DOHH2 (cell line): ENCODE measurements at regions not wholly inside any gene's neighbourhood (a gene's known extent, or its start where the extent isn't known, plus 50 kb on each side); places are given as distances from the start of the nearest gene placed in this dataset.

Source experiments
- H3F3A ChIP-seq: fragments of 200-600 bp; sonication (generic), shearing (Covaris generic); 2 replicates; pipeline ENCODE4 v1.6.0; 2016; ENCODE audit warnings: antibody characterized with exemption, mild to moderate bottlenecking; ENCODE audit not compliant: control insufficient read depth, insufficient read depth
- H3K27ac ChIP-seq: fragments of 200-600 bp; sonication (generic); 2 replicates; pipeline ENCODE4 v1.5.1; 2014; ENCODE audit warnings: low read depth, mild to moderate bottlenecking, low read length, moderate library complexity
- H3K27me3 ChIP-seq: fragments of 200-600 bp; sonication (generic); 2 replicates; pipeline ENCODE4 v1.6.1; 2014; ENCODE audit warnings: mild to moderate bottlenecking, low read length, mixed read lengths; ENCODE audit not compliant: control insufficient read depth
- H3K36me3 ChIP-seq: fragments of 200-600 bp; sonication (generic); 2 replicates; pipeline ENCODE4 v1.6.1; 2014; ENCODE audit warnings: mild to moderate bottlenecking, low read length, moderate library complexity, mixed read lengths; ENCODE audit not compliant: control insufficient read depth
- H3K4me1 ChIP-seq: fragments of 200-600 bp; sonication (generic); 2 replicates; pipeline ENCODE4 v1.6.1; 2014; ENCODE audit warnings: mild to moderate bottlenecking, low read length, mixed read lengths; ENCODE audit not compliant: control insufficient read depth
- H3K4me2 ChIP-seq: fragments of 200-600 bp; sonication (generic); 2 replicates; pipeline ENCODE4 v1.6.0; 2014; ENCODE audit warnings: mild to moderate bottlenecking, low read length, moderate library complexity
- H3K4me3 ChIP-seq: fragments of 200-600 bp; sonication (generic); 2 replicates; pipeline ENCODE4 v1.5.1; 2014; ENCODE audit warnings: mild to moderate bottlenecking, low read length, mixed read lengths
- H3K79me2 ChIP-seq: fragments of 200-600 bp; sonication (generic); 2 replicates; pipeline ENCODE4 v1.6.1; 2014; ENCODE audit warnings: mild to moderate bottlenecking, low read length, mixed read lengths; ENCODE audit not compliant: control insufficient read depth
- H3K9me2 ChIP-seq: fragments of 200-600 bp; sonication (generic); replicated peaks from 2 replicates; pipeline ENCODE4 v1.6.1; 2014; ENCODE audit warnings: mild to moderate bottlenecking, low read length, mixed read lengths; ENCODE audit not compliant: control insufficient read depth
- H3K9me3 ChIP-seq: fragments of 200-600 bp; sonication (generic); 2 replicates; pipeline ENCODE4 v1.6.1; 2014; ENCODE audit warnings: antibody characterized with exemption, low read length, mixed read lengths; ENCODE audit not compliant: control insufficient read depth, insufficient read depth
- H4K20me1 ChIP-seq: fragments of 200-600 bp; sonication (generic); 2 replicates; pipeline ENCODE4 v1.6.0; 2014; ENCODE audit warnings: low read depth, mild to moderate bottlenecking, antibody characterized with exemption, low read length, moderate library complexity; ENCODE audit not compliant: control insufficient read depth, insufficient read depth
- EZH2phosphoT487 ChIP-seq: fragments of 200-600 bp; sonication (generic); IDR thresholded peaks from 2 replicates; pipeline ENCODE4 v1.6.1; 2017; ENCODE audit warnings: borderline replicate concordance, mild to moderate bottlenecking, antibody characterized with exemption, low read length, moderate library complexity, mixed read lengths
- TF ChIP-seq, protein P1 (sequence below): fragments of 200-600 bp; sonication (generic); IDR thresholded peaks from one replicate; pipeline ENCODE4 v1.5.1; 2014; ENCODE audit warnings: antibody characterized with exemption, mild to moderate bottlenecking, low read depth, low read length; ENCODE audit not compliant: poor library complexity, severe bottlenecking

DNA sequence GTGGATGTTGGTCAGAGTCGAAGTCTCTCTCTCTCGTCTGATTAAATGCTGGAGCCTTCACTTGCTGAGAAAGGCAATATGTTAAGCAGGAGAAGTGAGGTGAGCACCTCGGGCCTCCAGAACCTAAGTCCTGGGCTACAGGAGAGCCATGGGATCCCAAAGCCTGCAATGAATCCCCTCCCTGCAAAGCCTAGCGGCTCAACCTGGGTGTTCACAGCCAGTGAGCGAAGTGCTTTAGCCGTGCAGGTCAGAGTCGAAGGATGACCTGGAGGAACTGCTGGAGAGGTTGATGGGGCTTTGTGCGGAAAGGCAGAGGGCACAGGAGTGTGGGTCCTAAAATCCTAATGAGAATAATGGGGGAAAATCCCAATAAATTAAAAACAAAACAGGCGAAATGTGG lies 267.8 kb downstream of the ENGASE start:
- H3K4me3 ChIP-seq = no peak overlapping the region
- H3K4me1 ChIP-seq = peaks cover 50% of the 10 kb centered on the region
- H3K27me3 ChIP-seq = peaks cover 15% of the 10 kb centered on the region
- H3K9me3 ChIP-seq = no peaks in the 10 kb centered on the region
- H3K79me2 ChIP-seq = no peaks in the 10 kb centered on the region
- TF ChIP-seq EZH2phosphoT487 = no peak
- TF ChIP-seq, protein P1, sequence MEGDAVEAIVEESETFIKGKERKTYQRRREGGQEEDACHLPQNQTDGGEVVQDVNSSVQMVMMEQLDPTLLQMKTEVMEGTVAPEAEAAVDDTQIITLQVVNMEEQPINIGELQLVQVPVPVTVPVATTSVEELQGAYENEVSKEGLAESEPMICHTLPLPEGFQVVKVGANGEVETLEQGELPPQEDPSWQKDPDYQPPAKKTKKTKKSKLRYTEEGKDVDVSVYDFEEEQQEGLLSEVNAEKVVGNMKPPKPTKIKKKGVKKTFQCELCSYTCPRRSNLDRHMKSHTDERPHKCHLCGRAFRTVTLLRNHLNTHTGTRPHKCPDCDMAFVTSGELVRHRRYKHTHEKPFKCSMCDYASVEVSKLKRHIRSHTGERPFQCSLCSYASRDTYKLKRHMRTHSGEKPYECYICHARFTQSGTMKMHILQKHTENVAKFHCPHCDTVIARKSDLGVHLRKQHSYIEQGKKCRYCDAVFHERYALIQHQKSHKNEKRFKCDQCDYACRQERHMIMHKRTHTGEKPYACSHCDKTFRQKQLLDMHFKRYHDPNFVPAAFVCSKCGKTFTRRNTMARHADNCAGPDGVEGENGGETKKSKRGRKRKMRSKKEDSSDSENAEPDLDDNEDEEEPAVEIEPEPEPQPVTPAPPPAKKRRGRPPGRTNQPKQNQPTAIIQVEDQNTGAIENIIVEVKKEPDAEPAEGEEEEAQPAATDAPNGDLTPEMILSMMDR = no peak
- H3K27ac ChIP-seq = no peak overlapping the region
- H3K36me3 ChIP-seq = peaks cover 5% of the 10 kb centered on the region; the same call in 1 of the 2 replicates
- H3K9me2 ChIP-seq = no peaks in the 10 kb centered on the region
- H3K4me2 ChIP-seq = no peak overlapping the region
- H3F3A ChIP-seq = peaks cover 10% of the 10 kb centered on the region
- H4K20me1 ChIP-seq = no peaks in the 10 kb centered on the region

DNA sequence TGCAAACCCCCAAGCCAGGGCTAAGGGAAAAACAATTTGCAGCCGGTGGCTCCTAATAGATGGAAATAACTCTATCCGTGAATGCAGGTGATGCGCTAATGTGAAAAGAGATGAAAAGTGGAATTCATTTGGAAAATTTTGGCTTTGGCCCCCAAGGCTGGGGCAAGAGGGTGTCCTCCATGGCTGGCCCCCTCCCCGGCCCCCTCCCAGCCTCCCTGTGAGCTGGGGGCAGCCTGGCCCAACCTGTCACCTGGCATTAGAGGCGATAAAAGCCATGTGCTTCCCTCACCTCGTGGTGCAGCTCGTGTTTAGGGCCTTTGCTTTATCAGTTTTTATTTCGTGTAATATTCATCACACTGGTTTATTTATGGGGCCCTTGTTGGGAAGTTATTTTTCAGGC lies 267.2 kb downstream of the ENGASE start:
- Histone ChIP-seq H3K9me3 (no peaks in the 10 kb centered on the region), H3F3A (peaks cover 10% of the 10 kb centered on the region), H3K4me1 (peaks cover 50% of the 10 kb centered on the region), H3K4me2 (peak overlapping the region; percentile 74), H3K4me3 (peak overlapping the region; percentile 37), H3K79me2 (no peaks in the 10 kb centered on the region), H4K20me1 (no peaks in the 10 kb centered on the region), H3K27ac (peak overlapping the region; percentile 94), H3K27me3 (peaks cover 9% of the 10 kb centered on the region), H3K9me2 (no peaks in the 10 kb centered on the region), H3K36me3 (peaks cover 5% of the 10 kb centered on the region; the same call in 1 of the 2 replicates)
- TF ChIP-seq, protein P1 = no peak
- TF ChIP-seq EZH2phosphoT487 = no peak

DNA sequence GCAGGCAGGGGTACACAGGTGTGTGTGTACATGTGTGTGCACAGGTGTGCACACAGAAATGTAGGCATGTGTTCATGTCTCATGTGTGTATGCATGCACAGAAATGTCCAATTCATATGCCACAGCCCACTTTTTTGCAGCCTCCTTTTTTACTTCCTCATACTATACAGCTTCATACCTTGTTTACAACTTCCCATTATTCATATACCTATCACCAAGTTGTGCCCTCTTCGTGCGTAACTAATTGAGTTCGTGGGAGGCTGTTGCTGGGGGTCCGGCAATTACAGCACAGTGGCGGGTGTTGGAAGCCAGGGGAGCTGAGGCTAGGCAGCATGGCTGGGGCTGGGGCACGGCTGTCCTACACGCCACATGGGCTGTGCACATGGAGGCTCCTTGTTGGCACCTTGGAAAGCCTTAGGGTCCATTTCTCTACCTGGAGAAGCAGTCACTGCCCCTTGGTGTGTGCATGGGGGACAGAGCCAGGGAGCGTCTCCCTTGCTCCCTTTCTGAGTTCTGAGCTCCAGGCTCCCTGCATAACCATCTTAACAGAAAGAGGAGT lies 266.7 kb downstream of the ENGASE start:
- peaks cover 6% of the 10 kb centered on the region; the same call in 1 of the 2 replicates for H3K27me3 ChIP-seq
- H3K9me2 ChIP-seq = no peaks in the 10 kb centered on the region
- TF ChIP-seq, protein P1 = no peak
- no peak for TF ChIP-seq EZH2phosphoT487
- no peaks in the 10 kb centered on the region for H3K79me2 ChIP-seq
- peaks cover 5% of the 10 kb centered on the region; the same call in 1 of the 2 replicates for H3K36me3 ChIP-seq
- H3K4me1 ChIP-seq = peaks cover 50% of the 10 kb centered on the region
- peak overlapping the region; percentile 94 for H3K27ac ChIP-seq
- H3K4me2 ChIP-seq = peak overlapping the region; percentile 74
- H3K4me3 ChIP-seq = peak overlapping the region; percentile 37
- H3K9me3 ChIP-seq = no peaks in the 10 kb centered on the region
- no peaks in the 10 kb centered on the region for H4K20me1 ChIP-seq
- H3F3A ChIP-seq = peaks cover 10% of the 10 kb centered on the region
